ENCODE measurements at regions not wholly inside any gene's neighbourhood (a gene's known extent, or its start where the extent isn't known, plus 50 kb on each side); places are given as distances from the start of the nearest gene placed in this dataset.

DNA sequence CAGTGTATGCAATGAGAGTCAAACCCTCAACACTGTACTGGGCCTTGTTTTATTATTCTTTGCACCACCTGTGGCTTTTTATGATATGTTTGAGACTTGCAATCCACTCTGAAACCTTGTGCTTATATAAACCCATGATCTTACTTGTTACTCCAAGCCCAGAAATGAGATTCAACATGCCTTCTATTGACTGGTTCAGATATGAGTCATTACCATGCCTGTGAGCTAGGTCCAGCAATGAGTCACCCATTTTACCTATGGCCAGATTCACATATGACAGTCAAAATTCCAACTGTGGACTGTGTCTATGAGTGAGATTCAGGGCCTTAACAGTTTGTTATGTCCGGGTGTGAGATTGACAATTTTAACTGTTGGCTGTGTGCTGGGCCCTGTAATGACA is 1846.1 kb downstream of the TP53TG3F start:
- no peak for DNase-seq (ENCODE audit: extremely low spot score)
- ChIA-PET POLR2A (no interaction called here), CTCF (no interaction called here)
- TF ChIP-seq, protein P1, sequence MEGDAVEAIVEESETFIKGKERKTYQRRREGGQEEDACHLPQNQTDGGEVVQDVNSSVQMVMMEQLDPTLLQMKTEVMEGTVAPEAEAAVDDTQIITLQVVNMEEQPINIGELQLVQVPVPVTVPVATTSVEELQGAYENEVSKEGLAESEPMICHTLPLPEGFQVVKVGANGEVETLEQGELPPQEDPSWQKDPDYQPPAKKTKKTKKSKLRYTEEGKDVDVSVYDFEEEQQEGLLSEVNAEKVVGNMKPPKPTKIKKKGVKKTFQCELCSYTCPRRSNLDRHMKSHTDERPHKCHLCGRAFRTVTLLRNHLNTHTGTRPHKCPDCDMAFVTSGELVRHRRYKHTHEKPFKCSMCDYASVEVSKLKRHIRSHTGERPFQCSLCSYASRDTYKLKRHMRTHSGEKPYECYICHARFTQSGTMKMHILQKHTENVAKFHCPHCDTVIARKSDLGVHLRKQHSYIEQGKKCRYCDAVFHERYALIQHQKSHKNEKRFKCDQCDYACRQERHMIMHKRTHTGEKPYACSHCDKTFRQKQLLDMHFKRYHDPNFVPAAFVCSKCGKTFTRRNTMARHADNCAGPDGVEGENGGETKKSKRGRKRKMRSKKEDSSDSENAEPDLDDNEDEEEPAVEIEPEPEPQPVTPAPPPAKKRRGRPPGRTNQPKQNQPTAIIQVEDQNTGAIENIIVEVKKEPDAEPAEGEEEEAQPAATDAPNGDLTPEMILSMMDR (IDR thresholded peaks at IDR 0.05; ENCODE audit: control extremely low read depth, extremely low read depth, low read depth, missing control alignments) = no peak

DNA sequence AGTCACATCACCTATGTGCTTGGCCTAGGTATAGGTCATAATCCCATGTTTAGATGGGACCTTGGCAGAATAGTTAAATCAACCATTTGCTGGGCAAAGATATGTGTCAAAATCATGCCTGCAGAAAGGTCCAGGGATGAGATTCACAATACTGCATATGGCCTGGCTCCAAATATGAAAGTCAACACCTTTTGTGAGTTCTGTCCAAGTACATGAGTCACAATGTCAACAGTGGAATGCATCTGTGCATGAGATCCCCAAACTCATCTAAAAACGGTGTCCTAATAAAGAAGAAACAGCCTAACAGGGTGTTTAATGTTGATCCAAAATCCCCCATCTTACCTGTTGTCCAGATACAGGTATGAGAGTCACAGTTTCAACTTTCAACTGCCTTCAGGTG is 1847.5 kb downstream of the TP53TG3F start:
- POLR2A ChIA-PET = no interaction called here
- DNase-seq (ENCODE audit: extremely low spot score) = no peak
- CTCF ChIA-PET = no interaction called here
- TF ChIP-seq, protein P1 (IDR thresholded peaks at IDR 0.05; ENCODE audit: control extremely low read depth, extremely low read depth, low read depth, missing control alignments) = no peak

DNA sequence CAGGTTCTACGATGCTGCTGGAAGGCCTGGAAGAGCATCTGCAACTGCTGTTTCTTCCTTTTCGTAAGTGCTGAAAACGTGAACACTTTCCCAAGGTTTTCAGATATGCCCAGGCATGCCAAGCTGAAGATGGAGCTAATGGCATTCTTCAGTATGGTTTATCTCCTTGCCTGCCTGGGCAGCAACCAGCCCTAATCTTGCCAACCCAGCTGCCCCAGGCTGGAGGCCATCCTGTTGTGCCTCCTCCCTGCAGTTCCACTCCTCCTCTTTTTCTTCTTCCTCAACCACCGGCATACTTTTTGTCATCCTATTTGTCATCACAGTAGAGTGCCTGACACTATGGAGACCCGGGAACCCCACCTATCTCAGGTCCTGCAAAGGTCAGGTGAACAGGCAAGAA is 1849.3 kb downstream of the TP53TG3F start:
- POLR2A ChIA-PET = no interaction called here

DNA sequence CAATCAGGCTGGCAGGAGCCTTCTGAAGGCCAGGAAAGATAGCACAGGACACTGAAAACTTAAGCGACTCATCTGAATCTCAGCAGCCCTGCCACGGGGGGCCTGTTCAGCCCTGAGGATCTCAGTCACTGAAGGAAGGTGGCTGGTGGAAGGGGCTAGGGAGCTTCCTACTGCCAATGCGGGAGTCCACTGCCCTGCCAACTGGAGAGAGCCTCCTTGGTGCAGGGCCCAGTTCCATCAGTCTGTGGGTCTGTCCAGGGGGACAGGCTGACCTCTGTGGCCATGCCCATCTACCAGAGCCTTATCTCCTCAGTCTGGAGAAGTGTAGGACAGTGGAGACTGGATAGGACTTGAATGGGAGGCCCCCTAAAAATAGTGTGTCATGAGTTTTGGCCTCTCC is 1851.6 kb downstream of the TP53TG3F start:
- CTCF ChIA-PET = no interaction called here
- TF ChIP-seq, protein P1 (IDR thresholded peaks at IDR 0.05; ENCODE audit: control extremely low read depth, extremely low read depth, low read depth, missing control alignments) = no peak
- DNase-seq (ENCODE audit: extremely low spot score) = no peak
- POLR2A ChIA-PET = no interaction called here

More for the DNA sequence above, 1849.3 kb downstream of the TP53TG3F start:
- no peak for DNase-seq (ENCODE audit: extremely low spot score)
- TF ChIP-seq, protein P1 (IDR thresholded peaks at IDR 0.05; ENCODE audit: control extremely low read depth, extremely low read depth, low read depth, missing control alignments) = no peak
- CTCF ChIA-PET = no interaction called here

DNA sequence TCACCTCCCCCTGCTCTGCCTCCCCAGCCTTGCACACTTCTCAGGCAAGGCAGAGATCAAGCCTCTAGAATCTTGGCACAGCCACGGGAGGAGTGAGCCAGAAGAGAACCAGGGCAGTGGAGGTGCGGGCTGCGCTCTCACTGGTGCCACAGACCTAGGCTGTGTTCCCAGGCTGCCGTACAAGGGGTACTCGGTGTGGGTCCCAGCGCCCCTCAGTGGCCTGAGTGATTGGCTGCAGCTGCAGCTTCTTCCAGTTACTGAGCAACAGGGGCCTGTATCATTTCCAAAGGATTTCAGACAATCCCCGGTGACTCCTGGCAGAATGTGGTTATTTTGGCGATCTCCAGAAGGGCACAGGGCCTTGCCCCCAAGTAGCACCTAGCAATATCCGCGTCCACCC is 1852.1 kb downstream of the TP53TG3F start:
- TF ChIP-seq, protein P1 (IDR thresholded peaks at IDR 0.05; ENCODE audit: control extremely low read depth, extremely low read depth, low read depth, missing control alignments) = no peak
- ChIA-PET POLR2A (no interaction called here), CTCF (no interaction called here)
- no peak for DNase-seq (ENCODE audit: extremely low spot score)

DNA sequence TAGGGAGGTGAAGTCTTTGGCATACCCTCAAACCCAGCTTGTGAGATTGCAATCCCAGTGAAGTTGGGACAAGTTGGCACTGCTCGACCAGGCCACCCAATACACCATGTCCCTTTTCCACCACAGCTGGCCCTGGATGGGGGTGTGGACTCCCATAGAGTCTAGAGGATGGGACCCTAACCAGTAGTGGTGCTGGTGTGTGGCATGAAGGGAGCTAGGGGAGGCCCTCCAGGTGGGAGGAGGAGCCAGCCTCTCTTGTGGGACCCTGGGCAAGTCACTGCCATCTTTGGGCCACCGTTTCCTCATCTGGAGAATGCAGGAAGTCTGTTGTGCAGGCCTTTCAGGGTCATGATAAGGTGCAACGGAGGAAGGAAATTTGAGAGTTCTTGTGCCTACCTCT is 1854.9 kb downstream of the TP53TG3F start:
- POLR2A ChIA-PET = no interaction called here
- TF ChIP-seq, protein P1 (IDR thresholded peaks at IDR 0.05; ENCODE audit: control extremely low read depth, extremely low read depth, low read depth, missing control alignments) = no peak
- CTCF ChIA-PET = no interaction called here

DNA sequence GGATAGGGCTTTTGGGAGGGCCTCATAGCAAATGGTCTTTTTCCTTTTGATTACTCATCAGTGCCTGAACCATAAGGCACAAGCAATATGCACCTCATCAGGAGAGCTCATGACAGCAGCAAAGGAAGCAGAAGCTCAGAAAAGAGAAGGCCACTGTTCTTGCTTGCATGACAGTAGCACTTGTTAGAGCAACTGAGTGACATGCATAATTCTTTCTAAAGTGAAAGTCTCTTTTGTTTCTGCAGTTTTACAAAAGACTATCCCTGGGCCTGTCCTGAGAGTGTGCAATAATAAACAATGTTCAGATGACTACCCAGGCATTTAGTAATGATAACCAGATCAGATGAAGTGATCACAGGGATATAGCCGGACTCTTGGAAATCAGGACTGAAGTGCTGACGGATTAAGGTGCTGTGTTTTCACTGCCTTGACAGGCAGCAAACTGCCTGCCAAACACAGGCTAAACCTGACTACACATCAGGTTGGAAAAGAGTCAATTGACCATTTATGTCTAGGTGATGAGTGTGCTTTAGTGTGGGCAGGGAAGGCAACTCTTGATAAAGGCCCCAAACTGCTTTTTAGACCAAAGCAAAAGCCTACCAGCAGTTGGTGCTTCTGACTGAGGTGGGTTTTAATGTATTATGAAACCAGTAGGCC is 1860.3 kb downstream of the TP53TG3F start:
- ChIA-PET POLR2A (no interaction called here), CTCF (no interaction called here)
- TF ChIP-seq, protein P1 (IDR thresholded peaks at IDR 0.05; ENCODE audit: control extremely low read depth, extremely low read depth, low read depth, missing control alignments) = no peak
- no peak for DNase-seq (ENCODE audit: extremely low spot score)

More for the DNA sequence above, 1854.9 kb downstream of the TP53TG3F start:
- no peak for DNase-seq (ENCODE audit: extremely low spot score)
